ENCODE measurements at regions not wholly inside any gene's neighbourhood (a gene's known extent, or its start where the extent isn't known, plus 50 kb on each side); places are given as distances from the start of the nearest gene placed in this dataset.

- Histone ChIP-seq H3K9me3 (replicated peaks; ENCODE audit: control insufficient read depth, insufficient read depth, low read length) (no peaks in the 10 kb centered on the region), H3K4me1 (ENCODE audit: control insufficient read depth, extremely low read depth, insufficient read depth, low read length) (no peaks in the 10 kb centered on the region), H3K9ac (replicated peaks; ENCODE audit: extremely low read depth, insufficient read depth, low read length) (no peak overlapping the region), H4K20me1 (replicated peaks; ENCODE audit: control insufficient read depth, extremely low read depth, insufficient read depth, low read length) (no peaks in the 10 kb centered on the region), H3K27me3 (ENCODE audit: control insufficient read depth in 2 of 2, insufficient read depth in 2 of 2, low read length in 2 of 2) (no peaks in the 10 kb centered on the region), H2AFZ (ENCODE audit: low read depth, low read length) (no peak overlapping the region), H3K79me2 (ENCODE audit: control insufficient read depth, insufficient read depth, low read length) (no peaks in the 10 kb centered on the region), H3K9me1 (replicated peaks; ENCODE audit: control insufficient read depth, extremely low read depth, insufficient read depth, low read length) (no peaks in the 10 kb centered on the region), H3K4me3 (replicated peaks in 1 of 3; ENCODE audit: insufficient read depth in 1 of 3, low read depth in 1 of 3, low read length in 3 of 3) (no peak overlapping the region), H3K27ac (ENCODE audit: insufficient read depth, low read depth, low read length) (no peak overlapping the region), H3K36me3 (ENCODE audit: control insufficient read depth in 2 of 2, extremely low read depth in 1 of 2, insufficient read depth in 2 of 2, low read length in 2 of 2) (no peaks in the 10 kb centered on the region), H3K4me2 (ENCODE audit: insufficient read depth, low read length) (no peak overlapping the region)
- no TSS peak for BruUV-seq (replicated peaks)
- no peak for TF ChIP-seq MYC (IDR thresholded peaks at IDR 0.05; ENCODE audit: low read depth, low read length)
- no peak for TF ChIP-seq JUN (IDR thresholded peaks at IDR 0.05; ENCODE audit: borderline replicate concordance, insufficient read depth, insufficient read length, low read depth)
- no peak for TF ChIP-seq CTCF (IDR thresholded peaks at IDR 0.05; ENCODE audit: extremely low read depth in 1 of 2, insufficient read depth in 1 of 2, low read depth in 1 of 2, low read length in 2 of 2)
- no peak for TF ChIP-seq GATA2 (IDR thresholded peaks at IDR 0.05; ENCODE audit: insufficient read depth, insufficient read length, low read depth, low read length)
- TF ChIP-seq FOS (IDR thresholded peaks at IDR 0.05; ENCODE audit: borderline replicate concordance, insufficient read depth, low read length), result no peak
- TF ChIP-seq EZH2 (IDR thresholded peaks at IDR 0.05; ENCODE audit: borderline replicate concordance, low read depth, low read length, severe bottlenecking), result no peak
- TF ChIP-seq POLR2AphosphoS5 (IDR thresholded peaks at IDR 0.05; ENCODE audit: insufficient read depth, low read depth, low read length), result no peak
- TF ChIP-seq POLR2A (IDR thresholded peaks at IDR 0.05; ENCODE audit: low read depth, low read length), result no peak
- TF ChIP-seq, protein P1, sequence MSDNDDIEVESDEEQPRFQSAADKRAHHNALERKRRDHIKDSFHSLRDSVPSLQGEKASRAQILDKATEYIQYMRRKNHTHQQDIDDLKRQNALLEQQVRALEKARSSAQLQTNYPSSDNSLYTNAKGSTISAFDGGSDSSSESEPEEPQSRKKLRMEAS (IDR thresholded peaks at IDR 0.05; ENCODE audit: insufficient read depth, insufficient read length), result no peak
- no peak for FAIRE-seq
- intact Hi-C loops (cut with micrococcal nuclease) (no loop called here), dilution Hi-C loops (cut with MboI; ENCODE audit: extremely low pct_ligation_motif_present, low sequenced_read_pairs) (no loop called here)
- ChIA-PET POLR2A (no interaction called here), CTCF (interaction anchor here (0.9 kb wide), 1 partner anchor 37 kb away, joined by 3 read pairs; no protein-coding TSS in a partner anchor)
- no peak for DNase-seq (ENCODE audit: low read depth, low spot score)
Observed at GRCh38 chr15:97177151-97177577, 783.3 kb upstream of the ARRDC4 start.

Measured in endothelial cell of umbilical vein (primary cell).